ENCODE measurements at regions not wholly inside any gene's neighbourhood (a gene's known extent, or its start where the extent isn't known, plus 50 kb on each side); places are given as distances from the start of the nearest gene placed in this dataset.

DNA sequence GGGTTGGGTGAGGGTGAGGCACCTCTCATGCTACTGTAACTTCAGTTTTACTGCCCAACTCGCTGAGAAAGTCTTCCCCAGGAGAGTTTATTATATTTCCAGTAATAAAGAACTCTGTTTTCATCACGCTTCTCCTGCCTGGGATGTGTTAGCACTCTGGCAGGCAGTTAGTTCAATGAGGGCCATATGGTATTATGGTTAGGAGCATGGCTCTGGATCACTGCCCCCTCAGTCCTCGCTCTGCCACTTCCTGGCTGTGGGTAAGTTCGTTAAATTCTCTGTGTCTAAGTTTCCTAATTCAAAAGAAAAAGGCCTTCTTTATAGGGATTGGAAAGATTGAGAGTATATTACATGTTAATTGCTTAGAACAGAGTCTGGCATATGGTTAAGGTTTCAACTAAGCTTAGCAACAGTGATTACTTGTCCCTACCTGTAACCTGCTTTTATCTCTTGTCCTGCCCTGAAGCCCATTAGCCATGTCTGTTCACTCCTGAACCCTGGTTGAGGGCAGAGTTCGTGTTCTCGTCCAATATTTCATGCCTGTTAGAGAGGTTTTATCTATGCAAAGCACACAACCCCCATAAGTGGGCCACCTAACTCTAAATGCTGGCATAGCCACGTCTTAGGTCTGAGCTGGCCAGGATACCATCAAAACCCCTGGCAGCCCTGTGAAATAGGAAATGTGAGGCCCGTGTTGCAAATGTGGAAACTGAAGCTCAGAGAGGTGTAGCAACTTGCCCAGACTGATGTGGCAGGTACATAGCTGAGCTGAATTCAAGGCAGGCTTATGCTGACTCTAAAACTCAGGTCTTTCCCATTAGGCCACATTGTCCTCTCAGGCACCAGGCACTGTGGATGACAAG is 342.5 kb upstream of the JARID2 start:
- no peak overlapping the region for H3K4me2 ChIP-seq (ENCODE audit: low read length)
- TF ChIP-seq RAD21 (conservative IDR thresholded peaks at IDR 0.05) (no peak), EZH2 (IDR thresholded peaks at IDR 0.05; ENCODE audit: borderline replicate concordance, insufficient read depth, low read length, poor library complexity, severe bottlenecking) (no peak), REST (IDR thresholded peaks at IDR 0.05; ENCODE audit: borderline replicate concordance) (no peak), EP300 (conservative IDR thresholded peaks at IDR 0.05; ENCODE audit: poor library complexity, severe bottlenecking) (no peak), POLR2AphosphoS5 (IDR thresholded peaks at IDR 0.05) (no peak), MXI1 (conservative IDR thresholded peaks at IDR 0.05; ENCODE audit: poor library complexity, severe bottlenecking) (no peak), SMC3 (conservative IDR thresholded peaks at IDR 0.05; ENCODE audit: poor library complexity) (no peak), TAF1 (IDR thresholded peaks at IDR 0.05; ENCODE audit: low read depth) (no peak)
- TF ChIP-seq, protein P1, sequence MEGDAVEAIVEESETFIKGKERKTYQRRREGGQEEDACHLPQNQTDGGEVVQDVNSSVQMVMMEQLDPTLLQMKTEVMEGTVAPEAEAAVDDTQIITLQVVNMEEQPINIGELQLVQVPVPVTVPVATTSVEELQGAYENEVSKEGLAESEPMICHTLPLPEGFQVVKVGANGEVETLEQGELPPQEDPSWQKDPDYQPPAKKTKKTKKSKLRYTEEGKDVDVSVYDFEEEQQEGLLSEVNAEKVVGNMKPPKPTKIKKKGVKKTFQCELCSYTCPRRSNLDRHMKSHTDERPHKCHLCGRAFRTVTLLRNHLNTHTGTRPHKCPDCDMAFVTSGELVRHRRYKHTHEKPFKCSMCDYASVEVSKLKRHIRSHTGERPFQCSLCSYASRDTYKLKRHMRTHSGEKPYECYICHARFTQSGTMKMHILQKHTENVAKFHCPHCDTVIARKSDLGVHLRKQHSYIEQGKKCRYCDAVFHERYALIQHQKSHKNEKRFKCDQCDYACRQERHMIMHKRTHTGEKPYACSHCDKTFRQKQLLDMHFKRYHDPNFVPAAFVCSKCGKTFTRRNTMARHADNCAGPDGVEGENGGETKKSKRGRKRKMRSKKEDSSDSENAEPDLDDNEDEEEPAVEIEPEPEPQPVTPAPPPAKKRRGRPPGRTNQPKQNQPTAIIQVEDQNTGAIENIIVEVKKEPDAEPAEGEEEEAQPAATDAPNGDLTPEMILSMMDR (IDR thresholded peaks at IDR 0.05; ENCODE audit: poor library complexity, severe bottlenecking): no peak
- H3K4me3 ChIP-seq (ENCODE audit: low read length): no peak overlapping the region
- H3K9me2 ChIP-seq (ENCODE audit: insufficient read depth, low read length): no peaks in the 10 kb centered on the region
- no peak overlapping the region for H2AFZ ChIP-seq (ENCODE audit: low read depth, low read length)
- no peaks in the 10 kb centered on the region for H4K20me1 ChIP-seq (ENCODE audit: insufficient read depth)
- no peaks in the 10 kb centered on the region for H3K79me2 ChIP-seq (replicated peaks; ENCODE audit: insufficient read depth, low read length)
- no peak overlapping the region for H3K9ac ChIP-seq (ENCODE audit: low read length)
- H3K9me3 ChIP-seq (ENCODE audit: low read length): peaks cover 3% of the 10 kb centered on the region
- H3K36me3 ChIP-seq (ENCODE audit: insufficient read depth, low read length): no peaks in the 10 kb centered on the region
- H3K27me3 ChIP-seq (ENCODE audit: insufficient read depth, low read depth, low read length): no peaks in the 10 kb centered on the region
- H3F3A ChIP-seq (ENCODE audit: insufficient read depth, low read length, poor library complexity, severe bottlenecking): no peaks in the 10 kb centered on the region
- H3K27ac ChIP-seq (ENCODE audit: low read length): no peak overlapping the region

DNA sequence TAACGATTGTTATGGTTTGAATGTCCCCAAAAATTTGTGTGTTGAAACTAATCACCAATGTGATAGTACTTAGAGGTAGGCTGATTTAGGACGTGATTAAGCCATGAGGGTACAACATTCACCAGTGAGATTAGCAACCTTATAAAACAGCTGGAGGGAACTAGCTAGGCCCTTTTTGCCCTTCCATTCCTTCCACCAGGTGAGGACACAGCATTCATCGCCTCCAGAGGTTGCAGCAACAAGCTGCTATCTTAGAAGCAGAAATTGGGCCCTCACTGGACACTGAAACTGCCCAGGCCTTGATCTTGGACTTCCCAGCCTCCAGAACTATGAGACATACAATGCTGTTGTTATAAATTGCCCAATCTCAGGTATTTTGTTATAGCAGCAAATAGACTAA is 340.7 kb upstream of the JARID2 start:
- H3K27me3 ChIP-seq (ENCODE audit: insufficient read depth, low read depth, low read length): no peaks in the 10 kb centered on the region
- H3K9ac ChIP-seq (ENCODE audit: low read length): no peak overlapping the region
- H4K20me1 ChIP-seq (ENCODE audit: insufficient read depth): no peaks in the 10 kb centered on the region
- H3K4me3 ChIP-seq (ENCODE audit: low read length): no peak overlapping the region
- H2AFZ ChIP-seq (ENCODE audit: low read depth, low read length): no peak overlapping the region
- no peaks in the 10 kb centered on the region for H3K79me2 ChIP-seq (replicated peaks; ENCODE audit: insufficient read depth, low read length)
- TF ChIP-seq EP300 (conservative IDR thresholded peaks at IDR 0.05; ENCODE audit: poor library complexity, severe bottlenecking) (no peak), REST (IDR thresholded peaks at IDR 0.05; ENCODE audit: borderline replicate concordance) (no peak)
- H3K9me2 ChIP-seq (ENCODE audit: insufficient read depth, low read length): no peaks in the 10 kb centered on the region
- H3K27ac ChIP-seq (ENCODE audit: low read length): no peak overlapping the region
- H3F3A ChIP-seq (ENCODE audit: insufficient read depth, low read length, poor library complexity, severe bottlenecking): no peaks in the 10 kb centered on the region
- H3K36me3 ChIP-seq (ENCODE audit: insufficient read depth, low read length): no peaks in the 10 kb centered on the region
- peaks cover 3% of the 10 kb centered on the region for H3K9me3 ChIP-seq (ENCODE audit: low read length)
- H3K4me2 ChIP-seq (ENCODE audit: low read length): no peak overlapping the region
